ENCODE measurements at regions not wholly inside any gene's neighbourhood (a gene's known extent, or its start where the extent isn't known, plus 50 kb on each side); places are given as distances from the start of the nearest gene placed in this dataset.

DNA sequence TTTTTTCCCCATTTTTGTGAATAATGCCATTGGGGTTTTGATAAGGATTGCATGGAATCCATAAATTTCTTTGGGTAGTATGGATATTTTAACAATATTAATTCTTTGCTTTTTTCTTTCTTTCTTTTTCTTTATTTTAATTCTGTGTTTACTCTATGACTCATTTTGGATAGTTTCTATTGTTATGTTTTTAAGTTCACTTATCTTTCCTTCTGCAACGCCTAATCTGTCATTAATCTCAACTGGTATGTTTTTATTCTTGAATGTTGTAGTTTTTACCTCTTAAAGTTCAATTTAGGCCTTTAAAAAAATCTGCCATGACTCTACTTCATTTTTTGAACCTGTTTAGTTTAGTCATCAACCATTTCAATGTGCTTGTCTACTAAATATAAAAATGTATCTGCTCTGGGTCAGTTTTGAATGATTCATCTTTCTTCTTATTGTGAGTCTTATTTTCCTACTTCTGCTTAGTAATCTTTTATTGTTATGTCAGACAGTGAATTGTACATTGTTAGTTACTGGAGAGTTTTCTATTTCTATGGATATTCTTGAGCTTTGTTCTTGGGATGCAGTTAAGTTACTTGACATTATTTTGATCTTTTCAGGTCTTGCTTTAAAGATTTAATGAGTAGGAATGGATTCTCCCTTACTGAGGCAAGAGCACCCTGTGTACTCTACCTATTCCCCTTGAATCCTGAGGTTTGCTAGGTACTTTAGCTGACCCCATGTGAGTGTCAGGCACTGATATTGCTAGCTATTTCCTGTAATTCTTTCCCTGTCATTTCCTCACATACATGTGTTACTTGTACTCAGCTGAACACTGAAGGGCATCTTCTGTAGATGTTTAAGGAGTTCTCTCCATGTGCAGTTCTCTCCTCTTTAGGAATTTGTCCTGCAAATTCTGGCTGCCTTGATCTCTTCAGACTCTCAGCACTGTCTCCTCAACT, 104.2 kb downstream of the TFAP2B start:
- Histone ChIP-seq H3K4me3 (no peak overlapping the region), H3K27ac (no peak overlapping the region)
- no peak for DNase-seq (ENCODE audit: low spot score)
- TF ChIP-seq, protein P1, sequence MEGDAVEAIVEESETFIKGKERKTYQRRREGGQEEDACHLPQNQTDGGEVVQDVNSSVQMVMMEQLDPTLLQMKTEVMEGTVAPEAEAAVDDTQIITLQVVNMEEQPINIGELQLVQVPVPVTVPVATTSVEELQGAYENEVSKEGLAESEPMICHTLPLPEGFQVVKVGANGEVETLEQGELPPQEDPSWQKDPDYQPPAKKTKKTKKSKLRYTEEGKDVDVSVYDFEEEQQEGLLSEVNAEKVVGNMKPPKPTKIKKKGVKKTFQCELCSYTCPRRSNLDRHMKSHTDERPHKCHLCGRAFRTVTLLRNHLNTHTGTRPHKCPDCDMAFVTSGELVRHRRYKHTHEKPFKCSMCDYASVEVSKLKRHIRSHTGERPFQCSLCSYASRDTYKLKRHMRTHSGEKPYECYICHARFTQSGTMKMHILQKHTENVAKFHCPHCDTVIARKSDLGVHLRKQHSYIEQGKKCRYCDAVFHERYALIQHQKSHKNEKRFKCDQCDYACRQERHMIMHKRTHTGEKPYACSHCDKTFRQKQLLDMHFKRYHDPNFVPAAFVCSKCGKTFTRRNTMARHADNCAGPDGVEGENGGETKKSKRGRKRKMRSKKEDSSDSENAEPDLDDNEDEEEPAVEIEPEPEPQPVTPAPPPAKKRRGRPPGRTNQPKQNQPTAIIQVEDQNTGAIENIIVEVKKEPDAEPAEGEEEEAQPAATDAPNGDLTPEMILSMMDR (IDR thresholded peaks at IDR 0.05) = no peak

DNA sequence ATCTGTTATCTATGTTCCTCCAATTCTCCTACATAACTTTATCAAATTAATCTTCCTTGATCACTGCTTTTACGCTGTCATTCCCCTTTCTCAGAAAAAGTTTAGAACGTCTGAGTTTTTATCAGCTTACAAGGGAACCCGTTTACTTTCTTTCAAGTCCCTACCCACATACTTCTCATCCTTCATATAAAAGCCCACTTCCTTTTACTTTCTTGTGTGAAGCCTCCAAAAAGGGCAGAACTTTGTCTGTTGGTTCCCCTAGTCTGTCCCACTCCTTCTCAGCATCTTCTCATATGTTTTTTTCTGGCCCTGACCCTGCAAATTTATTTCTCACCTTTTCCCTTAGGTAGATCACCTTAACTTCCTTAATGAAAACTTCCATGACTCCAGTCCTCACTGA, 106.1 kb downstream of the TFAP2B start:
- TF ChIP-seq, protein P1 (IDR thresholded peaks at IDR 0.05) = no peak

DNA sequence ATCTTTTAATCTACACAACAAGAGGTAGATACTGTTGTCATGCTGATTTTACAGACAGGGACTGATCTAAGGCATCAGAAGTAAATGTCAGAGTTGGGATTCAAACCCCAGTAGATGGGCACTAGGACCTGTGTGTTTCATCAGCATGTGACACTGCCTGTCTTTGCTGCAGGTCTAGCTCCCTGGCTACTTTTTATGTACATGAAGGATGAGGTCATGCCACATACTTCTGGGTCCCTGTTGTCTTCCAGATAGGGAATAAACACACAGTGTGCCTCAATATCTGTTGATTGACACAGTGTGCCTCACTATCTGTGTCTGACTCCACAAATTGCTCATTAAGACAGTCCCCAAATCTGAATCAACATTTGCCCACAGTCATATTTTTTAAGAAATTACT, 106.9 kb downstream of the TFAP2B start:
- no peak overlapping the region for H3K4me3 ChIP-seq
- TF ChIP-seq, protein P1 (IDR thresholded peaks at IDR 0.05) = no peak
- no peak for DNase-seq (ENCODE audit: low spot score)
- no peak overlapping the region for H3K27ac ChIP-seq

More for the DNA sequence above, 106.1 kb downstream of the TFAP2B start:
- no peak for DNase-seq (ENCODE audit: low spot score)
- H3K4me3 ChIP-seq = no peak overlapping the region
- H3K27ac ChIP-seq = no peak overlapping the region

DNA sequence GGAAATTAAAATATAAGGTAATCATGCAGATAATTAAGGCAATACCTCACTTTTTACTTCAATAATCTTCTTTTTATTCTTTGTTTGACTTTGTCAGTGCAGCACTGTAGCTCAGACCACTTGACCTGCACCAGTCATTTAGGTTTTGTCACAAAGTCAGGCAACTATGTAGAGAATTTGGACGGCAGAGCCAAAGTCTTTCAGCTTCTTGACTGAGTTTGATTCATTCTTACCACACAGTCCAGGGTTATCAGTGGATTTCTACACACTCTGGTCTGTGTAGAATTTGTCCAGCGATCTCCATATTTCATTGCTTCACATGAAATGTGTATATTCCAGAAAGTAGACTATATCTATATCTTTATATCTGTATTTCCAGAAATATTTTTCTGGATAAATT, 107.3 kb downstream of the TFAP2B start:
- DNase-seq (ENCODE audit: low spot score) = no peak
- H3K4me3 ChIP-seq = no peak overlapping the region

DNA sequence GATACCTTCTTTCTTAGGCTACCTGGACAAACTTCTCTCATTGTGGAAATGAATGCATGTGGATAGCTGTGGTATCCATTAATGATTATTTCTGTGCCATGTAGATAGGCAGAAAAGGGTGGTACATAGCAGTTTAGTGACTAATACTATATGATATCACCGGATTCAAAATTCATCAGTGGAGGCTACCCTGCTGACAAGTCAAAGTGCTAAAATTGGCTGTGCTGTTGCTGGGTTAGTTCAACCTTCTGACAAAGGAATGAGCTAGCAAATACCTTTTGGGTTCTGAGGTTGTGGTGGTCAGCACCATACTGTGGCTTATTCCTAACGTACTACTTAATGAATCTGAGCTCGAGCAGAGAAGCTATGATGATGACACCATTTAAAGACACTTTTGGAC, 109.1 kb downstream of the TFAP2B start:
- H3K27ac ChIP-seq = no peak overlapping the region
- TF ChIP-seq, protein P1 (IDR thresholded peaks at IDR 0.05) = no peak
- no peak for DNase-seq (ENCODE audit: low spot score)
- no peak overlapping the region for H3K4me3 ChIP-seq

More for the DNA sequence above, 107.3 kb downstream of the TFAP2B start:
- no peak overlapping the region for H3K27ac ChIP-seq
- TF ChIP-seq, protein P1 (IDR thresholded peaks at IDR 0.05) = no peak

DNA sequence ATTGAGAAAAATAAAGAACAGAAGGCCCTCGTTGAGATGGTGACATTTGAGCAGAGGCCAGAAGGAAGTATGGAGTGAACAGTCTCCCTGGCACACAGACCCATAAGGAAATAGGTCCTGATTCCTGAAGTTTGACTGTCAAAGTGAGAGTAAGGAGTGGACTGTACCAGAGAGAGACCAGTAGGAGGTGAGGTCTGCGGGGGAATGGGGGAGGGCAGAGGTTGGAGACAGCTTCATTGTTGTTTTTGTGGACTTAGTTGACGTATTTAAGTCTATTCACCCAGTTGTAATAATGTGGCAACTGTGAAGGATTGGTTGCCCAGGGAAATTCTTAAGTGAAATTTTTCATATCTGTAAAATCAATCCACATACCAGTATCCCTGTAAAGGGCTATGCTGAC, 110.7 kb downstream of the TFAP2B start:
- TF ChIP-seq, protein P1 (IDR thresholded peaks at IDR 0.05) = no peak
- no peak for DNase-seq (ENCODE audit: low spot score)
- Histone ChIP-seq H3K27ac (no peak overlapping the region), H3K4me3 (no peak overlapping the region)

DNA sequence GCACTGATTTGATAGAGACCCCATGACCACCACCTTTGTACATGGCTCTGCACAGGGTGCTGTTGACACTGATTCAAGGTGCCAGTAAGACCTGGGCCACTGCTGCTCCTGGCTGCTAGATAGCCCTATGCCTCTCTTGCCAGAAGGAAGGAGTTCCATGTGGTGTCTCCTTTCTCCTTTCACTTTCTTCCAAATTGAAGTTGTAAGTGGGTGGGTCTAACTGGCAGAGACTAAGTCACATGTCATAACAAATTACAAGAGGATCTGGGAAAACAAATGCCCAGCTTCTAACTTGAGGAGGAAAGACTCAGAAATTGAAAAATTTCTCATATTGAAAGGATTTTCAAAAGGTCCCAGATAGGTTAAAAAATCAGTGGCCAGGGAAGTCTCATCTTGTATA, 116.8 kb downstream of the TFAP2B start:
- H3K27ac ChIP-seq = no peak overlapping the region
- TF ChIP-seq, protein P1 (IDR thresholded peaks at IDR 0.05) = no peak
- no peak for DNase-seq (ENCODE audit: low spot score)
- no peak overlapping the region for H3K4me3 ChIP-seq
